ENCODE measurements at regions not wholly inside any gene's neighbourhood (a gene's known extent, or its start where the extent isn't known, plus 50 kb on each side); places are given as distances from the start of the nearest gene placed in this dataset.
"Not testable (repeated sequence)": the region's sequence is repeated elsewhere in the genome, so short reads cannot be mapped to it uniquely, and the experiment has no call there.

GRCh38 chr6:134421501-134421900 lies 103.6 kb upstream of the SGK1 start:
- no peak for DNase-seq

GRCh38 chr6:134420614-134421181 lies 102.8 kb upstream of the SGK1 start:
- DNase-seq = no peak

- DNase-seq = no peak
These were observed 101.8 kb upstream of the SGK1 start for GRCh38 chr6:134419716-134420115.

GRCh38 chr6:134416418-134417154 lies 98.7 kb upstream of the SGK1 start:
- DNase-seq = no peak

DNA sequence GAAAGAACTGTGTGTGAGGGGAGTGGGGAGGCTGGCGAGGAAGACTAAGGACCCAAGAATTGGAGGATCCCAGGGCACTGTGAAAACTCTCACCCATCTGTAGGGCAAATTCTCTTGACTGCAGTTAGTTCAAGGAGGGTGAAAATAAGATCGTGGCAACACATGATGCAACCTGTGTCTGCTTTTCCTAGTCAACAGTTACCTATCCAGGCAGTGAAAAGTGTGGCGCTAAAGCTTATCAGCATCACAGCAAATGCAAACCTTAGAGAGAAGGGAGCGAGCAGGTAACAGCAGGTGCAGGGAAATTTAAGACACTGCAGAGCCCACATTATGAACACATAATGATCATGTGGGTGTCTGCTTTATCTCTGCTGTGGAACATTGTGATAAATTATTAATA lies 97.7 kb upstream of the SGK1 start:
- no peak for DNase-seq

DNA sequence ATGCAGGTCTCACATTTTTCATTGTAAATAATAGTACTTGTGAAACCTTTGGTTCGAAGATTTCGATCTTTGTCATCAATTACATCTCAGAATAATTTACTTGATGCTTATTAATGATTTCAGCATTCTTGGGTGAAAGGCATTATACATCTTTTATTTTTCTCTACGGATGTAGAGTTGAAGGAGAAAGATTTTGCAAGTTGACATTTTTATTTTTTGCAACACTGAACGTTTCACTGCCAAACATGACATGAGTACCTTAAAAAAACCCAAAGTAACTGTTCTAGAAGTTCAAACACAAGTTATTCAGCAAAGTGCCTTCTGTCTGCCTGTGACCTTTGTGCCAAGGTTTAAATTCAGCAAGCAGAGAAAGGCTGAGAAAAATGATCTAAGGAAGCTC lies 97.3 kb upstream of the SGK1 start:
- DNase-seq = no peak

GRCh38 chr6:134414793-134415192 lies 96.9 kb upstream of the SGK1 start:
- no peak for DNase-seq

DNA sequence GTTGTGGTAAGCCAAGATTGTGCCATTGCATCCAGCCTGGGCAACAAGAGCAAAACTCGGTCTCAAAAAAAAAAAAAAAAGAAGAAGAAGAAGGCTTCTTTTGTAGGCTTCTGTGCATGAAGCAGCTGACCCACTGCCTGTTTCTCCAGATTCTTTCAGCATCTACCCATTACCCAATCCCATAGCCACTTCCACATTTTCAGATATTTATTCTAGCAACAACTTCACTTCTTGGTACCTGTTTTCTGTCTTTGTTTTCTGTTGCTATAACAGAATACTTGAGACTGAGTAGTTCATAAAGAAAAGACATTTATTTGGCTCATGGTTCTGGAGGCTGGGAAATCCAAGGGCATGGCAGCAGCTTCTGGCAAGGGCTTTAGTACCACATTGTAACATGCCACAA lies 95.3 kb upstream of the SGK1 start:
- DNase-seq = no peak

GRCh38 chr6:134410541-134410940 lies 92.6 kb upstream of the SGK1 start:
- DNase-seq = no peak

DNA sequence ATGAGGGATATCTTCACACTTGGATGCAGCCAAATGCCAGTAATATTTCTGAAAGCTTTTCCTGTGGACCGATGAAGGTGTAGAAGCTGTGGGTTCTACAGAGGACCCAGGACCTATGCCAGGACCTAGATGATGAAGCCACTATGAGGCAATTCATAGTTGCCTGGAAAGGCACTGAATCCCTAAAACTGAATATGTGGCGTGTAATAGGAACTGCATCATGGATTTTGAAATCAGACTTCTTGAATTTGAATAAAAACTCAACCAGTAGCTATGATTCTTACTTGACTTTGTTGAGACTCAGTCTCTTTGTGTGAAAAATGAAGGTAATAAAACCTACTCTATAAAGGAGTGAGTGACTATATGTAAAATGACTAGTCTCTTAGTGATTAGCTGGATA lies 89.9 kb upstream of the SGK1 start:
- no peak for DNase-seq

- DNase-seq = no peak
These were observed 88.4 kb upstream of the SGK1 start for GRCh38 chr6:134406311-134406710.

DNA sequence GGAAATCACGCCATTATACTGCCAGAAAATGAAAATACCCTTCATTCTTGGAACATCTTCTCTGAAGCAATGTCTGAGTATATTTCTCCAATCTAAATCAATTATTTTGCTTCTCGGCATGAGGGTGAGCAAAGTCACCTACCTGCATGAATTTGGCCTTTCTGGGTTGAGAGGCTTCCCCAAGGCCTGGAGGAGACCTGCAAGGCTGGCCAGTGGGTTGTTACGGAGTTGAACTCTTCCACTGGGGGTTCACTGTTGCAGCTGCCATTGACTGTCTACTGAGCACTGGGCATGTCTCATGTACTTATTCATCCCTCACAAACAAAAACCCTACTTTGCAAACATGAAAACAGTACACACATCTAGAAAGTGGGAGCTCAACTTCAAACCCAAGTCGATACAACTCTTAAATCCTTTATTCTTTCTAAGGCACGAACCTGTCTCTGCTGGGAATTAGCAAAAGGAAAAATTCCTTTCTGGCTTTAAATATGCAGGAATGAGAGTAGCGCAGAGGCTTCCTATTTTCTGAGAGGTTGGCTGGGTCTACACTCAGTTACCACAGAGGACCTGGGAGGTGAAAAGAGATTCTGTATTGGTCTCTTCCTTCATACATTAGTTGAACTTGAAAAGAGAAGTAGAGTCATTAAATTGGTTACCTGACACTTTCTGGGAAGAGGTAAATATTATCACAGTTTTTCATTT lies 87.6 kb upstream of the SGK1 start:
- DNase-seq = no peak

GRCh38 chr6:134403312-134403711 lies 85.4 kb upstream of the SGK1 start:
- not testable (repeated sequence) for DNase-seq

DNA sequence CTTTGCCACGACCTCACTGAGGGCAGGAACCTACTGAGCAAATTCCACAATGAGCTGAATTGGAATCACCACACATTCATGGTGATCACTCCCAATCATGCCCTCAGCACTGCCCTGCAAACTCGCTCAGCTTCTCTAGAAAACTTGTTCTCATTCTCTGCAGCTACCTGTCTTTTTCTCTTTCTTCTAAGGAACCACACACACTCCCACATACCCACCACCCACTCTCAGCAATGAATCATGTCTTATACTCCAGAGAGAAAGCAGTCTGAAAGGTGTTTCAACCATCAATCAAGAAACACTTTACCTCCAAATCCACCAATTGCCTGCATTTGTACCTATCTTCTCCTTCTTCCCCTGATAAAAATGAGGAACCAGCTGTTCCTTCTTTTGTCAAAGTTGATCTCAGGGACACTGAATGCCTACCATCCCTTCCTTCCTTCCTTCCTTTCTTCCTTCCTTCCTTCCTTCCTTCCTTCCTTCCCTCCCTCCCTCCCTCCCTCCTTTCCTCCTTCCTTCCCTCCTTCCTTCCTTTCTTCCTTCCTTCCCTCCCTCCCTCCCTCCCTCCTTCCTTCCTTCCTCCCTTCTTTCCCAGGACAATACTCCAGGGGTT lies 84.6 kb upstream of the SGK1 start:
- DNase-seq = no peak

GRCh38 chr6:134400941-134401340 lies 83.0 kb upstream of the SGK1 start:
- DNase-seq = no peak

DNA sequence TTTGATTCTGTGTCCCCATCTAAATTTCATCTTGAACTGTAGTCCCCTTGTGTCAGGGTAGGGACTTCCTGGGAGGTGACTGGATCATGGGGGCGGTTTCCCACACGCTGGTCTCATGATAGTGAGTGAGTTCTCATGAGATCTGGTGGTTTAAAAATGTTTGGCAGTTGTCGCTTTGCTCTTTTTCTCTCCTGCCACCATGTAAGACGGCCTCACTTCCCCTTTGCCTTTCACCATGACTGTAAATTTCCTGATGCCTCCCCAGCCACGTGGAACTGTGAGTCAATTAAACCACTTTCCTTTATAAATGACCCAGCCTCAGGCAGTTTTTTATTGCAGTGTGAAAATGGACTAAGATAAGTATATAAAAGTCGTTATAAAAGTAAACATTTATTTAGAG lies 80.5 kb upstream of the SGK1 start:
- DNase-seq = no peak

DNA sequence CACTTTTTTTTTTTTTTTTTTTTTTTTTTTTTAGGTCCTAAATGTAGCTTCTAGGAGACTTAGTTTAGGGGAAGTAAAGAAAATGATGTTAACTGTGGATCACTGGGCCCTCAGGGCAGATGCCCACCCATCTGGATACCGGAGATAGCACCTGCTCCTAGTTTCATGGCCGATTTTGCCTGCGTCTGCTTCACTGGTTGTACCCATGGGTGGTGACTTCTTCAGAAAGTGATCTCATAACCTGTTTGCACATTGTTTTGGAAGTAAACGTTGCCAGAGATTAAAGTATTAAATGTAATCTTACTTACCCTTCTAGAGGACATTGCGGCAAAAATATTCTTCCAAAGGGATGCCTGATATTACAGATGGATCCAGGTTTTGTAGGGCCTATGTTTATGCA lies 79.8 kb upstream of the SGK1 start:
- DNase-seq = no peak

GRCh38 chr6:134394905-134395304 lies 77.0 kb upstream of the SGK1 start:
- DNase-seq = no peak

GRCh38 chr6:134394208-134394607 lies 76.3 kb upstream of the SGK1 start:
- no peak for DNase-seq

- DNase-seq = no peak
These were observed 73.3 kb upstream of the SGK1 start for GRCh38 chr6:134391205-134391604.

DNA sequence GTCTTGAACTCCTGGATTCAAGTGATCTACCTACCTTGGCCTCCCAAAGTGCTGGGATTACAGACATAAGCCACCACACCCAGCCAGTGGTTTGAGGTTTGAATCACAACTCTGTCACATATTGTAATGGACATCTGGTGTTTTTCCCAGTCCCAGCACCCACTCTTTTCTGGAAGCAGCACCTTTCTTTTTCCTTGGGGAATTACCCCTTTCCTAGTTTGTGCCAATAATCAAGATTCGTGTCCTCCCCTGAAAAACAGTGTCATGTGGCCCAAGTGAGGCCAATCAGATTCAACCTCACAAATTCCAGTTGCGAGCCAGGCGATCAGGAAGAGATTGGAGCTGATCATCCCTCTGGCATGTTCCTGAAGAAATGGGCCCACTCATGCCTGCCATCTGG lies 71.7 kb upstream of the SGK1 start:
- no peak for DNase-seq

GRCh38 chr6:134389129-134389528 lies 71.2 kb upstream of the SGK1 start:
- DNase-seq = no peak

- not testable (repeated sequence) for DNase-seq
These were observed 68.6 kb upstream of the SGK1 start for GRCh38 chr6:134386482-134386881.

- no peak for DNase-seq
These were observed 64.0 kb upstream of the SGK1 start for GRCh38 chr6:134381959-134382358.
